HG02852 (cell line): ENCODE measurements at regions not wholly inside any gene's neighbourhood (a gene's known extent, or its start where the extent isn't known, plus 50 kb on each side); places are given as distances from the start of the nearest gene placed in this dataset.
A peak's percentile ranks its signal among the peaks of the same experiment; 100 is the strongest.

Experiments
- ATAC-seq: cut with Tn5 transposase; IDR thresholded peaks from one replicate; pipeline ENCODE4 v1.9.1; 2021; ENCODE audit warnings: mild to moderate bottlenecking, moderate library complexity; ENCODE audit not compliant: unreplicated experiment

DNA sequence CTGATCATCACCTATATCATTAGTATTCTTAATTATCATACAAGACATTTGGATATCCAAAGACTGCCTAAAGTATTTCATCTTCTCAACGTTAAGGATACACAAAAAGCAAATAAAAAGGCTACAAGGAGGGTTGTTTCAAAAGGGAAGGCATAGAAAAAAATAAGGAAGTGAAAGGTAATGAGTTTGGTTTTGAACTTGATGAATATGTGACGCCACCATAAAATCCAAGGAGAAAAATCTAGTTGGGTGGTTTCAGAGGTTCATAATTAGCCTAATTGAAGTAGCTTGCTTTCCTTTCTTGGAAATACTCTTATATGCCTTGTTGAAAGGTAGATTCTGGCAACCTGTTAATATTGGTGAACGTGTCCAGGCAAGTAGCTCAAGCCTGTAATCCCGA, 96.1 kb upstream of the SGCD start:
- no peak for ATAC-seq

DNA sequence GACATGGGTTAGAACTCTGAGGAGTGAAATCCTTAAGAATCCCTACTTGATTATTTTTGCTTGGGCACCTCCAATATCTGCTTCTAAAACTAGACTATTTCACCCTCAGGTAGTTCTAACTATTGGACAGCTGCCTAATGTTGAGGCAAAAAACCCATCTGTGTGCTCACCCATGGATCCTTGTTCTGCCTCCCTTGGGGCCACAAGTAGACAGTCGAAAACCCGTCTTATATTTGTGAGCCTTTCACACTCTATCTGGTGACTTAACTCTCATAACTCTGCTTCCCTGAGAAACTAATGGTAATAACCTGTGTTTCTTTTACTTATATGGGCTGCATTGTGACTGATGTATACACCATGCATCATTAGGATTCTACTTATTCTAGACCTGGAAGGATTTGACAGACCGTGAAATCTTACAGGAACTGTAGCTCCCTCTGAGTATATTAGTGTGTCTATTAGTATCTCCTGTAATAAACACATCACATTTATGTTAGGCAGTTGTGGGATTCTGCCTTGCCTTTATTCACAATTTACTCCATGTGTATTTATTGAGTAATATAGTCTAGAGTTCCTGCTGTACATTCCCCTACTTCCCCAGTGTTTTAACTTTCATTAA, 94.6 kb upstream of the SGCD start:
- no peak for ATAC-seq

- ATAC-seq = peak; percentile 84
These were observed 89.6 kb upstream of the SGCD start for GRCh38 chr5:156237361-156237760.

GRCh38 chr5:156239800-156240199, 87.2 kb upstream of the SGCD start:
- ATAC-seq = no peak

DNA sequence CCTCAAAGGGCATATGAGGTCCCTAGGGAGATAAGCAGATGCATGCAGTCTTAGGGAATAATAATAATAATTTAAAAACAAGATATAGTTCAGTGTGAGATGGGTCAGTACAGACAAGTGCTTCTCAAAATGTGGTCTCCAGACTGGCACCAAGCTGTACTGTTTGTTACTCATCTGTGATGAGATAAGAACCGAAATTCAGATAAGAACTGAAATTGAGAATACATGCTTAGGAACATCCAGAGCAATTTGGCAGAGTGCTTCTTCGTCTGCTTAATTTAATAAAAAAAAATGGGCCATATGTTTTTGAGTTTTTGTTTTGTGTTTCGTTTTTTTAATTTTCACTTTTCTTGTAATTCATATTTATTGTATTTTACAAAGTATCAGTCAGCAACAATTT, 86.5 kb upstream of the SGCD start:
- no peak for ATAC-seq

GRCh38 chr5:156241266-156241665, 85.7 kb upstream of the SGCD start:
- no peak for ATAC-seq

DNA sequence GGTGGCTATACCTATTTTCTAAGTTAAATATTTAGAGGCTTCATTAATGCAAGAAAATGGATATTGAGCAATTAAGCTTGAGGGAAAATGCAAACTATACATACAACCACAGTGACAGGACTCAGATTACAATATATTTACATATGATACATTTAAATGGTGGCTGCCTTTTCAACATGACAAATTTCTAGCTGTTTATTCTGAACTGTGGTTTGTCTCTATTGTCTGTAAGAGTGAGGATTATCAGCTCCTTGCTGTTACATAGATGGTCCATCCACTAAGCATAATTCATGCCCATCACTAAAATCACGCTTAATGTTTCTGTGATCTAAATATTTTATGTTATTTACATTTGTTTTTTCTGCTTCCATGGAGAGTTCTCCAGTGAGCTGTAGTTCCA, 81.1 kb upstream of the SGCD start:
- no peak for ATAC-seq

GRCh38 chr5:156251076-156251475, 75.9 kb upstream of the SGCD start:
- ATAC-seq = no peak

GRCh38 chr5:156253130-156253529, 73.8 kb upstream of the SGCD start:
- no peak for ATAC-seq

DNA sequence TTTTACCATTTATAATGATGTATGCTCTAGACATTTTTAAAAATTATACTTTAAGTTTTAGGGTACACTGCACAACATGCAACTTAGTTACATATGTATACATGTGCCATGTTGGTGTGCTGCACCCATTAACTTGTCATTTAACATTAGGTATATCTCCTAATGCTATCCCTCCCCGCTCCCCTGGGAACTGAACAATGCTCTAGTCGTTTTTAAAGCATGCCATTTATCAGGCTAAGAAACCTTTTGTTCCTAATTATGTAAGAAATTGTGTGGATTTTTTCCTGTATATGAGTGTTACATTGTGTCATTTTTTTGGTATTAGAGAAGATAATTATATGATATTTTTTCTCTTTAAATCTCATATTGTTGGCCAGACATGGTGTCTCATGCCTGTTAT, 72.8 kb upstream of the SGCD start:
- no peak for ATAC-seq

GRCh38 chr5:156256642-156257041, 70.3 kb upstream of the SGCD start:
- no peak for ATAC-seq

DNA sequence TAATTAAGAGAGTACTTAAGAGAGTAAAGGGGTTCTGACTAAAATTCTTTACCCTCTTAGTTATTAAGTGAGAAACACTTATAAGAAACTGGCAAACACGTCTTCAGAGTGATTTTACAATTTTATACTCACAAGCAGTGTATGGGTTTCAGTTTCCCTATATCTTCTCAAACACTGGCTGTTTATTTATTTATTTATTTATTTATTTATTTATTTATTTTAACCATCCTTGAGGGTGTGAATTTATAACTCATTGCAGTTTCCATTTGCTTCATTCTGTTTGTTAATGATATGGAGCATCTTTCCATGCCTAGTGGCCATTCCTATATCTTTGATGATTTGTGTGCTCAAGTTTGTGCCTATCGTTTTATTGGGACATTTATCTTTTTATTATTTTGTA, 68.0 kb upstream of the SGCD start:
- no peak for ATAC-seq

- ATAC-seq = no peak
These were observed 67.3 kb upstream of the SGCD start for GRCh38 chr5:156259618-156260017.

DNA sequence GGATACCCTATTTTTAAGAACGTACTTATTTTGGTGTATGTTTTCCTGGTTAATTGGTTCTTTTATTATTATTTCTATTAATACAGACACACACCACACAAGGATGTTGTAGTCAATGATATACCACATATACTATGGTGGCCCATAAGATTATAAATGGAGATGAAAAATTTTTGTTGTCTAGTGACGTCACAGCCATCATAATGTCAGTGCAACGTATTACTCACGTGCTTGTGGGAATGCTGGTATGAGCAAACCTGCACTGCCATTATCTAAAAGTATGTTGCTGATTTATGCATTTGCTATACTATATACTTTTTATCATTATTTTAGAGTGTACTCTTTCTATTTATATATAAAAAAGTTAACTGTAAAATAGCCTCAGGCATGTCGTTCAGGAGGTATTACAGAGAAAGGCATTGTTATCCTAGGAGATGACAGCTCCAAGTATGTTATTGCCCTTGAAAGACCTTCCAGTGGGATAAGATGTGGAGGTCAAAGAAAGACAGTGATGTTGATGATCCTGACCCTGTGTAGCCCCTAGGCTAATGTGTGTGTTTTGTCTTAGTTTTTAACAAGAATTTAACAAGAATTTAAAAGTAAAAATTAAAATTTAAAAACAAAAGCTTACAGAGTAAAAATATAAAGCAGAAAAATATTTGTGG, 65.6 kb upstream of the SGCD start:
- ATAC-seq = no peak

DNA sequence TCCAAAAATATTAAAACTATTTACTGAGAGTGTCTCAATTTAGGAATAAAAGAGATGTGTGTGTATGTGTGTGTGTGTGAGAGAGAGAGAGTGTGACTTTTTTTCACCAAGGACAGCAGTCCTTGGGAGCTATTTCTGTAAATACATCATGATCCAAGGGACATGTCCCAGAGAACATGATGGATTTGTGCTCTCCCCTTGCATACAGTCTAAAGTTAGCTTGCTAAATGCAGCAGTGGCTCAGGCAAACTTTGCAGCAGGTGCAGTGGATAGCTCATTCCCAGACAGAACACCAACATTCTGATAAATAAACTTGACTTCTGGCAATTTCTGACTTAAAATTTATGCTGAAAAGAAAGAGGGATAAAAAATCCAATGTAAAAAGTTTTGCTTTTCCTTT, 55.4 kb upstream of the SGCD start:
- no peak for ATAC-seq

GRCh38 chr5:156272139-156272538, 54.8 kb upstream of the SGCD start:
- ATAC-seq = no peak

DNA sequence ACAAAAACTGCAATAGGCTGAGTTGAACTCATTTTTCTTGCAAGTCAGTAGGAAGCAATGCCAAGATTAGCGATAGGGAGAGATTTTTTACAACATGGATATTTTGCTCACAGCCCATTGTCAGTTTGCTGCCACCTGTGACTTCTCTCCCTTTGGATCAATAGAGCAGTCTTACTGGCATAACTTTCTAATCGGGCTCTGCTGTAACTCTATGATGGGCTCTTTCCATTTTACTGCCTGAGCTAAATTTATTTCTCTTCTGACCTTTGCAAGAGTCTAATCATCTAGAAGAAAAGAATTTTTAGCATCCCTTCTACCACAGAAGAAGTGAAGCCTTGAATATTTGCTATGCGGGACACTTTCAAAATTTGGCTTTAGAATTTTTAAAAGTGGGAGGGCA, 53.6 kb upstream of the SGCD start:
- ATAC-seq = no peak

- ATAC-seq = no peak
These were observed 52.5 kb upstream of the SGCD start for GRCh38 chr5:156274453-156274852.
